Caco-2 (cell line): ENCODE measurements at regions not wholly inside any gene's neighbourhood (a gene's known extent, or its start where the extent isn't known, plus 50 kb on each side); places are given as distances from the start of the nearest gene placed in this dataset.

ENCODE experiments used
- BruUV-seq: library from RNA; stranded (reverse); fragments of 400-500 nt; replicated peaks from 2 replicates; lab custom pipeline; 2021; lab: Mats Ljungman, UMichigan
- CTCF ChIA-PET: fragments of 300-600 bp; sonication (Branson Sonifier 250); formaldehyde crosslinking; loops from one replicate; lab custom pipeline; 2022; ENCODE audit warnings: antibody characterized with exemption; lab: Charles Lee
- POLR2A ChIA-PET: fragments of 300-600 bp; sonication (Branson Sonifier 250); formaldehyde crosslinking; loops from one replicate; lab custom pipeline; 2022; ENCODE audit warnings: antibody characterized with exemption; lab: Charles Lee
- DNase-seq, 2 experiments: peaks; one replicate each; pipeline versions ENCODE4 v3.0.0 to v3.0.0-alpha.2; 2020 to 2022
- H3K27me3 ChIP-seq: replicated peaks from 2 replicates; pipeline ENCODE4 v1.6.0; 2011; ENCODE audit warnings: low read length; ENCODE audit not compliant: control insufficient read depth, insufficient read depth
- H3K36me3 ChIP-seq: 2 replicates; pipeline ENCODE4 v1.5.1; 2011; ENCODE audit warnings: low read length; ENCODE audit not compliant: control insufficient read depth, insufficient read depth
- H3K4me1 ChIP-seq: fragments of 250-450 bp; sonication (Bioruptor Pico); 2 replicates; pipeline ENCODE4 v1.5.1; 2020; ENCODE audit warnings: mild to moderate bottlenecking
- H3K4me3 ChIP-seq: 2 replicates; pipeline ENCODE4 v1.5.1; 2011; ENCODE audit warnings: low read depth, mild to moderate bottlenecking, control low read depth, low read length
- H3K9me3 ChIP-seq: fragments of 250-450 bp; sonication (Bioruptor Pico); 2 replicates; pipeline ENCODE4 v1.5.1; 2020; ENCODE audit warnings: mild to moderate bottlenecking, moderate library complexity
- H3K27ac Mint-ChIP-seq: one replicate; pipeline ENCODE4 v1.8.0; 2022; ENCODE audit warnings: mixed read lengths; ENCODE audit not compliant: unreplicated experiment
- H3K27me3 Mint-ChIP-seq: one replicate; pipeline ENCODE4 v1.8.0; 2022; ENCODE audit warnings: mixed read lengths; ENCODE audit not compliant: insufficient read depth, unreplicated experiment
- H3K36me3 Mint-ChIP-seq: one replicate; pipeline ENCODE4 v1.8.0; 2022; ENCODE audit warnings: mild to moderate bottlenecking, mixed read lengths; ENCODE audit not compliant: insufficient read depth, unreplicated experiment
- H3K4me1 Mint-ChIP-seq: one replicate; pipeline ENCODE4 v1.8.0; 2022; ENCODE audit warnings: low read depth, mixed read lengths; ENCODE audit not compliant: unreplicated experiment
- H3K4me3 Mint-ChIP-seq: one replicate; pipeline ENCODE4 v1.8.0; 2022; ENCODE audit warnings: mild to moderate bottlenecking, moderate library complexity, mixed read lengths; ENCODE audit not compliant: unreplicated experiment
- H3K9me3 Mint-ChIP-seq: one replicate; pipeline ENCODE4 v1.8.0; 2022; ENCODE audit warnings: mixed read lengths; ENCODE audit not compliant: unreplicated experiment
- CTCF ChIP-seq, 2 experiments: fragments of 200-600 bp in 1 of 2; IDR thresholded peaks; 1 replicate in 1 of 2; 2 replicates in 1 of 2; pipeline versions ENCODE4 v1.5.1 to v1.8.0; 2011 to 2022; ENCODE audit warnings: antibody characterized with exemption in 1 of 2, control low read depth in 1 of 2, inconsistent platforms in 1 of 2, low read depth in 1 of 2, low read length in 1 of 2, mild to moderate bottlenecking in 1 of 2, moderate library complexity in 1 of 2; ENCODE audit not compliant: insufficient read depth in 1 of 2, severe bottlenecking in 1 of 2, unreplicated experiment in 1 of 2
- intact Hi-C: fragments of 100-400 bp; cut with micrococcal nuclease; formaldehyde crosslinking; loops from one replicate; pipeline ENCODE4 v1.10.0; 2022; ENCODE audit not compliant: unreplicated experiment

DNA sequence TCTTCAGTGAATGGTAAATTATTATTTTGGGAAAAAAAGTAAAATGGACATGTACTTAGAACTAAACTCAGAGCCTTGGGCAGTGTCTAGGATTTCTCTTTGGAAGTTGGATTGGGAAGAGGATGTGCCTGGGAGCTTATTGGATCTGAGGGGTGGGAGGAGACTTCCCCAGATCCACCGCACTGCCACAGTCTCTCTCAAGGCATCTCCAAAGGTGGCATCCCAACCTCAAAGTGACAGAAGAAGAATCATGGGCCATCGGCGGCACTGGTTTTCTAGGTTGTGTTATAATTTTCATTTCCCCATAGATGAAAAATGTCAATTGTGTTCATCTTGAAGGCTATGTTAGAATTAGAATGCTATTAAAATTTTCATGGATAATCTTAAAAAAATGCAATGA lies 66.8 kb upstream of the CD93 start:
- Histone ChIP-seq H3K4me1 (peaks cover 39% of the 10 kb centered on the region), H3K27me3 (no peaks in the 10 kb centered on the region), H3K9me3 (no peaks in the 10 kb centered on the region), H3K36me3 (no peaks in the 10 kb centered on the region), H3K4me3 (no peak overlapping the region)
- H3K4me1 Mint-ChIP-seq, result peaks cover 30% of the 10 kb centered on the region
- BruUV-seq, result no TSS peak
- POLR2A ChIA-PET, result no interaction called here
- H3K27me3 Mint-ChIP-seq, result no peaks in the 10 kb centered on the region
- H3K4me3 Mint-ChIP-seq, result no peak overlapping the region
- intact Hi-C loops, result no loop called here
- TF ChIP-seq CTCF (IDR thresholded peaks at IDR 0.05; ENCODE audit: insufficient read depth in 1 of 2, low read depth in 1 of 2, low read length in 1 of 2, severe bottlenecking in 1 of 2, unreplicated experiment in 1 of 2), result no peak
- no peak for DNase-seq
- CTCF ChIA-PET, result no interaction called here
- H3K36me3 Mint-ChIP-seq, result no peaks in the 10 kb centered on the region
- H3K27ac Mint-ChIP-seq, result peak overlapping the region; percentile 42
- peaks cover 20% of the 10 kb centered on the region for H3K9me3 Mint-ChIP-seq

- Histone ChIP-seq H3K27me3 (no peaks in the 10 kb centered on the region), H3K4me3 (no peak overlapping the region), H3K4me1 (peaks cover 40% of the 10 kb centered on the region), H3K36me3 (no peaks in the 10 kb centered on the region), H3K9me3 (no peaks in the 10 kb centered on the region)
- Mint-ChIP-seq H3K4me3 (no peak overlapping the region), H3K27me3 (no peaks in the 10 kb centered on the region), H3K4me1 (peaks cover 30% of the 10 kb centered on the region), H3K27ac (peak overlapping the region; percentile 42), H3K9me3 (peaks cover 20% of the 10 kb centered on the region), H3K36me3 (no peaks in the 10 kb centered on the region)
- CTCF ChIA-PET, result no interaction called here
- no TSS peak for BruUV-seq
- DNase-seq, result peak; percentile 49 to 80
- intact Hi-C loops, result no loop called here
- TF ChIP-seq CTCF (IDR thresholded peaks at IDR 0.05; ENCODE audit: insufficient read depth in 1 of 2, low read depth in 1 of 2, low read length in 1 of 2, severe bottlenecking in 1 of 2, unreplicated experiment in 1 of 2), result no peak
- POLR2A ChIA-PET, result no interaction called here
Observed at GRCh38 chr20:23152308-23152892, 66.3 kb upstream of the CD93 start.

DNA sequence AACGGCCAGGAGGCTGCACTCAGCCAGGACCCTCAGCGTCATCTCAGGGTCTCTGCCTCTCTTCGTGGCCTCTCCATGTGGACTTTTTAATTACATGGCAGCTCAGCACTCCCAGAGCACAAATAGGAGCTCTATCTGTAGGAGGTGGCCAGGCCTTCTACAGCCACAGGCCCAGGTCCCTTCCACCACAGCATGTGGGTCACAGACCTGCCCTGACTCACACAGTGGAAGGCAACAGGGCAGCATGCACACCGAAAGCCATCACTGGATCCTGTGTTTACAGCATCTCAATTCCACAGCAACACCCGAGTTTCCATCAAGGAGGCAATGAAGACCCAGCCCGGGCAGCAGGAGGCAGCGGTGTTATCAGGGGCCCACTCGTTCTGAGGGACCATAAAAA lies 65.8 kb upstream of the CD93 start:
- Mint-ChIP-seq H3K36me3 (no peaks in the 10 kb centered on the region), H3K27ac (peak overlapping the region; percentile 42), H3K4me1 (peaks cover 30% of the 10 kb centered on the region), H3K4me3 (no peak overlapping the region), H3K9me3 (peaks cover 20% of the 10 kb centered on the region), H3K27me3 (no peaks in the 10 kb centered on the region)
- intact Hi-C loops, result no loop called here
- peak in 1 of 2 experiments; percentile 1 for TF ChIP-seq CTCF (IDR thresholded peaks at IDR 0.05; ENCODE audit: insufficient read depth in 1 of 2, low read depth in 1 of 2, low read length in 1 of 2, severe bottlenecking in 1 of 2, unreplicated experiment in 1 of 2)
- Histone ChIP-seq H3K27me3 (no peaks in the 10 kb centered on the region), H3K4me3 (no peak overlapping the region), H3K36me3 (no peaks in the 10 kb centered on the region), H3K9me3 (no peaks in the 10 kb centered on the region), H3K4me1 (peaks cover 40% of the 10 kb centered on the region)
- no peak for DNase-seq
- POLR2A ChIA-PET, result no interaction called here
- CTCF ChIA-PET, result no interaction called here
- BruUV-seq, result no TSS peak
